Lung (tissue), 11 donors: ENCODE measurements at regions not wholly inside any gene's neighbourhood (a gene's known extent, or its start where the extent isn't known, plus 50 kb on each side); places are given as distances from the start of the nearest gene placed in this dataset.

ENCODE experiments used
- ATAC-seq: fragments of 200-7000 bp; cut with Tn5 transposase; one replicate; pipeline ENCODE4 v1.9.1; 2020; ENCODE audit warnings: moderate number of reproducible peaks; ENCODE audit not compliant: insufficient read depth, low FRiP score
- DNase-seq, 3 donors: peaks; one replicate each; pipeline ENCODE4 v3.0.0-alpha.2; 2013 to 2017
- H3K27ac ChIP-seq, 2 donors: one replicate each; pipeline ENCODE4 v1.5.1; 2013; ENCODE audit warnings: mild to moderate bottlenecking in 2 of 2, moderate library complexity in 2 of 2, control low read depth in 1 of 2, inconsistent platforms in 1 of 2, low read depth in 1 of 2, low read length in 1 of 2
- H3K27me3 ChIP-seq, 3 donors: one replicate each; pipeline ENCODE4 v1.5.1; 2013; ENCODE audit warnings: low read length in 2 of 3; ENCODE audit not compliant: control insufficient read depth in 3 of 3, insufficient read depth in 3 of 3
- H3K36me3 ChIP-seq, 4 donors: one replicate each; pipeline ENCODE4 v1.5.1; 2013; ENCODE audit warnings: low read length in 4 of 4, mild to moderate bottlenecking in 1 of 4, moderate library complexity in 1 of 4; ENCODE audit not compliant: control insufficient read depth in 4 of 4, insufficient read depth in 4 of 4
- H3K4me1 ChIP-seq, 5 donors: one replicate each; pipeline ENCODE4 v1.5.1; 2013; ENCODE audit warnings: low read length in 5 of 5, mild to moderate bottlenecking in 2 of 5, moderate library complexity in 1 of 5; ENCODE audit not compliant: control insufficient read depth in 5 of 5, insufficient read depth in 5 of 5
- H3K4me3 ChIP-seq: one replicate; pipeline ENCODE4 v1.5.1; 2013; ENCODE audit warnings: mild to moderate bottlenecking, control low read depth, moderate library complexity
- H3K9ac ChIP-seq, 2 donors: one replicate each; pipeline ENCODE4 v1.5.1; 2013; ENCODE audit warnings: low read length in 2 of 2, control low read depth in 1 of 2; ENCODE audit not compliant: insufficient read depth in 1 of 2
- H3K9me3 ChIP-seq, 4 donors: one replicate each; pipeline ENCODE4 v1.5.1; 2013; ENCODE audit warnings: low read length in 3 of 4, mild to moderate bottlenecking in 1 of 4, moderate library complexity in 1 of 4; ENCODE audit not compliant: control insufficient read depth in 4 of 4, insufficient read depth in 3 of 4
- WGBS, 2 donors: extraction: QIAGEN DNeasy Blood & Tissue Kit; methylation state at CpG; one replicate each; pipeline ENCODE4 v1.1.7; 2013; 5-methylcytosine and 5-hydroxymethylcytosine counted together
- TF ChIP-seq, protein P1 (sequence below): IDR thresholded peaks from 2 replicates; pipeline ENCODE4 v1.5.1; 2012; ENCODE audit warnings: mild to moderate bottlenecking; ENCODE audit errors: control extremely low read depth, extremely low read depth
- donor health status: control.
- donor health status: control.
- donor health status: Bipolar disorder and iron deficiency.
- donor health status: healthy.
- donor health status: DM: yes; HTN: yes; CAD: no.

DNA sequence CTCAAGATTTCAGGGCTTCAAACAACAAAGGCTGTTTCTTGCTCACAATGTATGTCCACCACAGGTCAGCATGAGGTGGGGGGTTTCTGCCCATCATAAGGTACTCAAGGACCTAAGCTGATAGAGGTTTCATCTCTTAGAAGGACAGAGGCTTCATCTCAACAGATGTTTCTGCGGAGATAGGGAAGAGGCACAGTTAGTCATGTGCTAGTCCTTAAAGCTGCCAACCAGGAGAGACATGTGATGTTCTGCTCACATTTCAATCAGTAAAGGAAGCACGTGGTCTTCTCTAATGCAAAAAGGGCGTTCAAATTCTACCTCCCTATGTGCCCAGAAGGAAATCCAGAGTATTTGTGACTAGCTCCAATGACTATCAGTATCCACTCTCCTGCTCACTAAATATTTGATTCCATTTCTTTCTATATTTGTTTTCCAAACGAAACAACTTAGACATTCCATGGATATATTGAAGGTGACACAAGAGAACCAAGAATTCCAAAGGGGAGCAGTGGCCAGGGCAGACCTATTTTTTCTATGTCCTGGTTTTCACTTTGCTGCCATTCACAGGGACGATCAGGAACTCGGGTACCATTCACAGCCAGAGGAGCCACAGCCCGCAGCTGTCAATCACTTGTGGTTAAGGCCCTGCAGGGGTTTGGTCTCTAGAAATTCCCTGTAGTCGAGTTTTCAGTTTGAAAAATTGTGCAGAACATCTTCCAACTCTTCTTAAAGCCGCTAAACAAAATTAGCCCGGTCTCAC is 173.2 kb upstream of the FOXA2 start:
- H3K36me3 ChIP-seq = no peaks in the 10 kb centered on the region
- no peak for DNase-seq
- no peak overlapping the region for H3K9ac ChIP-seq
- H3K4me3 ChIP-seq = no peak overlapping the region
- peaks cover 0 to 9% (median 0%) of the 10 kb centered on the region in 5 donors for H3K4me1 ChIP-seq
- no peak for ATAC-seq
- peaks cover 0 to 9% (median 5%) of the 10 kb centered on the region in 3 donors for H3K27me3 ChIP-seq
- WGBS, 2 donors = 71 to 76% methylated on average over 10 of the region's 10 CpGs
- no peaks in the 10 kb centered on the region for H3K9me3 ChIP-seq
- no peak overlapping the region for H3K27ac ChIP-seq
- TF ChIP-seq, protein P1, sequence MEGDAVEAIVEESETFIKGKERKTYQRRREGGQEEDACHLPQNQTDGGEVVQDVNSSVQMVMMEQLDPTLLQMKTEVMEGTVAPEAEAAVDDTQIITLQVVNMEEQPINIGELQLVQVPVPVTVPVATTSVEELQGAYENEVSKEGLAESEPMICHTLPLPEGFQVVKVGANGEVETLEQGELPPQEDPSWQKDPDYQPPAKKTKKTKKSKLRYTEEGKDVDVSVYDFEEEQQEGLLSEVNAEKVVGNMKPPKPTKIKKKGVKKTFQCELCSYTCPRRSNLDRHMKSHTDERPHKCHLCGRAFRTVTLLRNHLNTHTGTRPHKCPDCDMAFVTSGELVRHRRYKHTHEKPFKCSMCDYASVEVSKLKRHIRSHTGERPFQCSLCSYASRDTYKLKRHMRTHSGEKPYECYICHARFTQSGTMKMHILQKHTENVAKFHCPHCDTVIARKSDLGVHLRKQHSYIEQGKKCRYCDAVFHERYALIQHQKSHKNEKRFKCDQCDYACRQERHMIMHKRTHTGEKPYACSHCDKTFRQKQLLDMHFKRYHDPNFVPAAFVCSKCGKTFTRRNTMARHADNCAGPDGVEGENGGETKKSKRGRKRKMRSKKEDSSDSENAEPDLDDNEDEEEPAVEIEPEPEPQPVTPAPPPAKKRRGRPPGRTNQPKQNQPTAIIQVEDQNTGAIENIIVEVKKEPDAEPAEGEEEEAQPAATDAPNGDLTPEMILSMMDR = no peak

DNA sequence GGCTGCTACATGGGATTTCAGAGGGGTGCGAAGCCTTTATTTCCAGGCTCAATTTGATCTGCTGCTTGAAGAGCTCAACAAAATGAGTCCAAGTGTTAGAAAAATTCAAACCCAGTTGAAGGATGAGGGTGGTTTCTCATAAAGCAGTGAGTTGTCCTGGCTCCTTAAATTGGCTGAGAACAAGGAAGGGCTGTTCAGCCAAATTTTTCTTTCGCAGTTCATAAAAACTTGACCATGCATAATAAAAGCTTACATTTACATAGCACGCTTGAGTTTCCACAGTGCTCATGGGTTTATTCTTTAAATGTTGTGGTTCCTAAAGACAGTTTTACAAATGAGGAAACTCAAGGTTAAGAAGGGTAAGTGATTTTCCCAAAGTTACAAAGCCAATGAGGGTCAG is 174.4 kb upstream of the FOXA2 start:
- WGBS, 2 donors = 90 to 91% methylated on average over 3 of the region's 3 CpGs
- TF ChIP-seq, protein P1 = no peak
- DNase-seq (peak in 2 of 3 donors; percentile 55 to 73), ATAC-seq (no peak)
- peaks cover 0 to 9% (median 3%) of the 10 kb centered on the region in 5 donors for H3K4me1 ChIP-seq
- H3K36me3 ChIP-seq = no peaks in the 10 kb centered on the region
- no peak overlapping the region for H3K27ac ChIP-seq
- H3K27me3 ChIP-seq = peaks cover 0 to 9% (median 5%) of the 10 kb centered on the region in 3 donors
- H3K9ac ChIP-seq = no peak overlapping the region
- H3K9me3 ChIP-seq = no peaks in the 10 kb centered on the region
- no peak overlapping the region for H3K4me3 ChIP-seq

DNA sequence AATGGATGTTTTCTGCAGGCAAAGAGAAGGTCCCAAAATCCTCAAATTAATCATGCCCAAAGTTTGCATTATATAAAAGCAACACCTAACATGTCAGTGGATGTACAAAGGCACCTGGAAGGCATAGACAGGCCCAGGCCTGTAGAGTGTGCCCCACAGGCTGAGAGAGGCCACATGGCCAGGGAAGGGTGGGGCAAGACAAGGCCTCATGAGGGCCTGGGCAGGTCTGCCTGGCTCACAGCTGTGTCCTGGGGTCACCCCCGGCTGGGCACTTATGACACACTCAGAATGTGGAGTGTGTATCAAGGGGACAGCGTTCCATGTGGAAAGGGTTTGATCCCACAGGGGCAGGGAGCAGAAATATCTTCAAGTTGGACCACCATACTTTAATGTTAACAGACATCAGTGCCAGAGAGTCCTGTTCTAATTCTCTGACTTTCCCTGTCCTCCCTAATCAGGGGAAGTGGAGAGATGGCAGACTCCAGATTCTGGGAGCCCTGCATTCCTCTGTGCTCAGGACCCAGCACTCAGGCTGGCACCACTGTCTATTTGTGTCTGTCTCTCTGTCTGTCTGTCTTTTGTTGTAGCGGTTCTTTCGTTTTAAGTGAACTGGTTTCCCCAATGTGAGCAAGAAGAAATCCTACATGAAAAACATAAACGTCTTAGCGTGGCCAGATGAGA is 178.3 kb upstream of the FOXA2 start:
- WGBS, 2 donors = 61 to 69% methylated on average over 6 of the region's 6 CpGs
- Histone ChIP-seq H3K9me3 (no peaks in the 10 kb centered on the region), H3K4me1 (peaks cover 0 to 13% (median 3%) of the 10 kb centered on the region in 5 donors), H3K36me3 (no peaks in the 10 kb centered on the region), H3K4me3 (no peak overlapping the region), H3K27ac (peak overlapping the region in 1 of 2 donors; percentile 76), H3K27me3 (peaks cover 0 to 4% (median 0%) of the 10 kb centered on the region in 3 donors), H3K9ac (no peak overlapping the region)
- DNase-seq (no peak), ATAC-seq (no peak)
- TF ChIP-seq, protein P1 = no peak
